ENCODE measurements at regions not wholly inside any gene's neighbourhood (a gene's known extent, or its start where the extent isn't known, plus 50 kb on each side); places are given as distances from the start of the nearest gene placed in this dataset.
"Not testable (repeated sequence)": the region's sequence is repeated elsewhere in the genome, so short reads cannot be mapped to it uniquely, and the experiment has no call there.

- H3K4me3 ChIP-seq (ENCODE audit: low read length in 2 of 2); H3K9me3 ChIP-seq (ENCODE audit: control insufficient read depth in 2 of 2, insufficient read depth in 1 of 2, low read length in 1 of 2); DNase-seq (ENCODE audit: low read depth in 6 of 9, low spot score in 9 of 9); H3K27me3 ChIP-seq (ENCODE audit: control insufficient read depth in 2 of 2, insufficient read depth in 1 of 2, low read length in 1 of 2); H3K36me3 ChIP-seq (ENCODE audit: control insufficient read depth in 2 of 2, insufficient read depth in 2 of 2, low read length in 1 of 2); H3K27ac ChIP-seq (ENCODE audit: low read depth in 1 of 2, low read length in 1 of 2); H3K4me1 ChIP-seq (ENCODE audit: control insufficient read depth in 2 of 2, insufficient read depth in 2 of 2, low read length in 2 of 2): not testable (repeated sequence)
- 93% methylated on average over 10 of the region's 10 CpGs for WGBS
Observed at GRCh38 chr3:8176759-8177483, 324.7 kb upstream of the LMCD1 start.

DNA sequence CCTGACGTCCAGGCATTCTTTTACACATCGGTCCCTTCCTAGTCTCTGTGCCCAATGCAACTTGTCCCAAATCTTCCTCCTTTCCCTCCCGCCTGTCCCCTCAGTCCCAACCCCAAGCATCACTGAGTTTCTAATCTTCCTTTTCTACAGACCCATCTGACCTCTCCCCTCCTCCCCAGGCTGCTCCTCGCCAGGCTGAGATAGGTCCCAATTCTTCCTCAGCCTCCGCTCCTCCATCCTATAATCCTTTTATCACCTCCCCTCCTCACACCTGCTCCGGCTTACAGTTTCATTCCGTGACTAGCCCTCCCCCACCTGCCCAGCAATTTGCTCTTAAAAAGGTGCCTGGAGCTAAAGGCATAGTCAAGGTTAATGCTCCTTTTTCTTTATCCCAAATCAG, 323.1 kb upstream of the LMCD1 start:
- H3K4me3 ChIP-seq (ENCODE audit: low read length in 2 of 2); DNase-seq (ENCODE audit: low read depth in 6 of 9, low spot score in 9 of 9); H3K4me1 ChIP-seq (ENCODE audit: control insufficient read depth in 2 of 2, insufficient read depth in 2 of 2, low read length in 2 of 2); H3K27me3 ChIP-seq (ENCODE audit: control insufficient read depth in 2 of 2, insufficient read depth in 1 of 2, low read length in 1 of 2); H3K9me3 ChIP-seq (ENCODE audit: control insufficient read depth in 2 of 2, insufficient read depth in 1 of 2, low read length in 1 of 2); H3K36me3 ChIP-seq (ENCODE audit: control insufficient read depth in 2 of 2, insufficient read depth in 2 of 2, low read length in 1 of 2); H3K27ac ChIP-seq (ENCODE audit: low read depth in 1 of 2, low read length in 1 of 2): not testable (repeated sequence)
- WGBS, result 96% methylated on average over 7 of the region's 7 CpGs

- Histone ChIP-seq H3K27ac (ENCODE audit: low read depth in 1 of 2, low read length in 1 of 2) (no peak overlapping the region), H3K36me3 (ENCODE audit: control insufficient read depth in 2 of 2, insufficient read depth in 2 of 2, low read length in 1 of 2) (no peaks in the 10 kb centered on the region), H3K27me3 (ENCODE audit: control insufficient read depth in 2 of 2, insufficient read depth in 1 of 2, low read length in 1 of 2) (no peaks in the 10 kb centered on the region), H3K4me3 (ENCODE audit: low read length in 2 of 2) (no peak overlapping the region), H3K4me1 (ENCODE audit: control insufficient read depth in 2 of 2, insufficient read depth in 2 of 2, low read length in 2 of 2) (no peaks in the 10 kb centered on the region), H3K9me3 (ENCODE audit: control insufficient read depth in 2 of 2, insufficient read depth in 1 of 2, low read length in 1 of 2) (no peaks in the 10 kb centered on the region)
- WGBS, result 86% methylated on average over 1 of the region's 1 CpG
- no peak for DNase-seq (ENCODE audit: low read depth in 6 of 9, low spot score in 9 of 9)
Observed at GRCh38 chr3:8182904-8183303, 318.7 kb upstream of the LMCD1 start.

- Histone ChIP-seq H3K9me3 (ENCODE audit: control insufficient read depth in 2 of 2, insufficient read depth in 1 of 2, low read length in 1 of 2) (no peaks in the 10 kb centered on the region), H3K27ac (ENCODE audit: low read depth in 1 of 2, low read length in 1 of 2) (no peak overlapping the region), H3K36me3 (ENCODE audit: control insufficient read depth in 2 of 2, insufficient read depth in 2 of 2, low read length in 1 of 2) (no peaks in the 10 kb centered on the region), H3K4me3 (ENCODE audit: low read length in 2 of 2) (no peak overlapping the region), H3K4me1 (ENCODE audit: control insufficient read depth in 2 of 2, insufficient read depth in 2 of 2, low read length in 2 of 2) (no peaks in the 10 kb centered on the region), H3K27me3 (ENCODE audit: control insufficient read depth in 2 of 2, insufficient read depth in 1 of 2, low read length in 1 of 2) (no peaks in the 10 kb centered on the region)
- WGBS, result 57% methylated on average over 3 of the region's 3 CpGs
- DNase-seq (ENCODE audit: low read depth in 6 of 9, low spot score in 9 of 9), result no peak
Observed at GRCh38 chr3:8183627-8184026, 318.0 kb upstream of the LMCD1 start.

- Histone ChIP-seq H3K27me3 (ENCODE audit: control insufficient read depth in 2 of 2, insufficient read depth in 1 of 2, low read length in 1 of 2) (no peaks in the 10 kb centered on the region), H3K36me3 (ENCODE audit: control insufficient read depth in 2 of 2, insufficient read depth in 2 of 2, low read length in 1 of 2) (no peaks in the 10 kb centered on the region), H3K9me3 (ENCODE audit: control insufficient read depth in 2 of 2, insufficient read depth in 1 of 2, low read length in 1 of 2) (no peaks in the 10 kb centered on the region), H3K27ac (ENCODE audit: low read depth in 1 of 2, low read length in 1 of 2) (no peak overlapping the region), H3K4me3 (ENCODE audit: low read length in 2 of 2) (no peak overlapping the region), H3K4me1 (ENCODE audit: control insufficient read depth in 2 of 2, insufficient read depth in 2 of 2, low read length in 2 of 2) (no peaks in the 10 kb centered on the region)
- no peak for DNase-seq (ENCODE audit: low read depth in 6 of 9, low spot score in 9 of 9)
- 96% methylated on average over 3 of the region's 3 CpGs for WGBS
Observed at GRCh38 chr3:8186213-8186612, 315.4 kb upstream of the LMCD1 start.

DNA sequence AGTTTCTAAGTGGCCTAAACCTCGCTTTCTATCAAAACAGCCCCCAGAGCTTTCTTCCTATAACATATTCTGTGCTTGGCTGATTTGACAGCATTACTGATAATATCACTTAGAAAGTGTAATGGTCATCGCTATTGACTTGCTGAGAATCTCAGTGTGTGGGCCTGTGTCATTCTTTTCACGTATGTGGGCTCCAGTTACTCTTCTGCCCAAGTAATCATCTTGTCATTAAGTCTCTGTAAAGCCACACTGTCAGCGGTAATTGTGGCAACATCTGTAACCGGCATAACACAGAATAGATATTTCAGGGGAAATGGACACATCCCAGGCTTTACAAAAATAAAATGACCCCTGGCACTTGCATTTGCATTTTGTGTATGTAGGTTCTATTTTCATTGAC, 313.6 kb upstream of the LMCD1 start:
- no peaks in the 10 kb centered on the region for H3K4me1 ChIP-seq (ENCODE audit: control insufficient read depth in 2 of 2, insufficient read depth in 2 of 2, low read length in 2 of 2)
- 93% methylated on average over 5 of the region's 5 CpGs for WGBS
- H3K27me3 ChIP-seq (ENCODE audit: control insufficient read depth in 2 of 2, insufficient read depth in 1 of 2, low read length in 1 of 2), result no peaks in the 10 kb centered on the region
- no peak overlapping the region for H3K4me3 ChIP-seq (ENCODE audit: low read length in 2 of 2)
- DNase-seq (ENCODE audit: low read depth in 6 of 9, low spot score in 9 of 9), result no peak
- H3K9me3 ChIP-seq (ENCODE audit: control insufficient read depth in 2 of 2, insufficient read depth in 1 of 2, low read length in 1 of 2), result no peaks in the 10 kb centered on the region
- H3K27ac ChIP-seq (ENCODE audit: low read depth in 1 of 2, low read length in 1 of 2), result no peak overlapping the region
- no peaks in the 10 kb centered on the region for H3K36me3 ChIP-seq (ENCODE audit: control insufficient read depth in 2 of 2, insufficient read depth in 2 of 2, low read length in 1 of 2)

- 91% methylated on average over 1 of the region's 1 CpG for WGBS
- no peak overlapping the region for H3K27ac ChIP-seq (ENCODE audit: low read depth in 1 of 2, low read length in 1 of 2)
- H3K36me3 ChIP-seq (ENCODE audit: control insufficient read depth in 2 of 2, insufficient read depth in 2 of 2, low read length in 1 of 2), result no peaks in the 10 kb centered on the region
Observed at GRCh38 chr3:8189051-8189450, 312.6 kb upstream of the LMCD1 start.

GRCh38 chr3:8191406-8191805, 310.2 kb upstream of the LMCD1 start:
- 98% methylated on average over 1 of the region's 1 CpG for WGBS
- no peaks in the 10 kb centered on the region for H3K9me3 ChIP-seq (ENCODE audit: control insufficient read depth in 2 of 2, insufficient read depth in 1 of 2, low read length in 1 of 2)
- no peaks in the 10 kb centered on the region for H3K36me3 ChIP-seq (ENCODE audit: control insufficient read depth in 2 of 2, insufficient read depth in 2 of 2, low read length in 1 of 2)
- no peak overlapping the region for H3K4me3 ChIP-seq (ENCODE audit: low read length in 2 of 2)
- no peak overlapping the region for H3K27ac ChIP-seq (ENCODE audit: low read depth in 1 of 2, low read length in 1 of 2)
- no peaks in the 10 kb centered on the region for H3K4me1 ChIP-seq (ENCODE audit: control insufficient read depth in 2 of 2, insufficient read depth in 2 of 2, low read length in 2 of 2)
- no peak for DNase-seq (ENCODE audit: low read depth in 6 of 9, low spot score in 9 of 9)
- no peaks in the 10 kb centered on the region for H3K27me3 ChIP-seq (ENCODE audit: control insufficient read depth in 2 of 2, insufficient read depth in 1 of 2, low read length in 1 of 2)

More at GRCh38 chr3:8189051-8189450, 312.6 kb upstream of the LMCD1 start:
- H3K27me3 ChIP-seq (ENCODE audit: control insufficient read depth in 2 of 2, insufficient read depth in 1 of 2, low read length in 1 of 2), result no peaks in the 10 kb centered on the region
- no peaks in the 10 kb centered on the region for H3K9me3 ChIP-seq (ENCODE audit: control insufficient read depth in 2 of 2, insufficient read depth in 1 of 2, low read length in 1 of 2)
- H3K4me1 ChIP-seq (ENCODE audit: control insufficient read depth in 2 of 2, insufficient read depth in 2 of 2, low read length in 2 of 2), result no peaks in the 10 kb centered on the region
- no peak overlapping the region for H3K4me3 ChIP-seq (ENCODE audit: low read length in 2 of 2)
- DNase-seq (ENCODE audit: low read depth in 6 of 9, low spot score in 9 of 9), result no peak

DNA sequence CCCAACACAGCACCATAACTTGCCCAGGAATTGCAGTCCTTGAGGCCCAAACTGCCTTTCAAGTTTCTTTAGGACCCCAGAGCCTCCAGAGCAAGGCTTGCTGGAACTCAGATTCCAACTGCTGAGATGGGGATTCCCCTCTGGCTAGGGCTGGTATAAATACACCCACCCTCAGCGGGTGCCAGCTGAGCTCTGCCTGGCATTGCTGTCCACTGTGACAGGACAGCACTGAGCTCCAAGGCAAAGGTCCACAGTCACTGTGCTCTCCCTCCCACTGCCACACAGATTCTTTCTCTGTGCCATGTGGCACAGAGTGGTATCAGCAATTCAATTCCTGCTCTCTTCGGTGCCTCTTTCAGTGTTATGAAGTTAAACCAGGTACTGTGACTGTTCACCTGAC, 304.2 kb upstream of the LMCD1 start:
- WGBS, result 93% methylated on average over 2 of the region's 2 CpGs
- no peak for DNase-seq (ENCODE audit: low read depth in 6 of 9, low spot score in 9 of 9)
- H3K36me3 ChIP-seq (ENCODE audit: control insufficient read depth in 2 of 2, insufficient read depth in 2 of 2, low read length in 1 of 2), result no peaks in the 10 kb centered on the region
- H3K4me1 ChIP-seq (ENCODE audit: control insufficient read depth in 2 of 2, insufficient read depth in 2 of 2, low read length in 2 of 2), result no peaks in the 10 kb centered on the region
- H3K4me3 ChIP-seq (ENCODE audit: low read length in 2 of 2), result no peak overlapping the region
- H3K27me3 ChIP-seq (ENCODE audit: control insufficient read depth in 2 of 2, insufficient read depth in 1 of 2, low read length in 1 of 2), result no peaks in the 10 kb centered on the region
- H3K27ac ChIP-seq (ENCODE audit: low read depth in 1 of 2, low read length in 1 of 2), result no peak overlapping the region
- no peaks in the 10 kb centered on the region for H3K9me3 ChIP-seq (ENCODE audit: control insufficient read depth in 2 of 2, insufficient read depth in 1 of 2, low read length in 1 of 2)
